ENCODE measurements at regions not wholly inside any gene's neighbourhood (a gene's known extent, or its start where the extent isn't known, plus 50 kb on each side); places are given as distances from the start of the nearest gene placed in this dataset.

- no peak overlapping the region for H3K27ac ChIP-seq
- no peak for DNase-seq (ENCODE audit: low spot score in 2 of 2)
- H3K4me3 ChIP-seq, result no peak overlapping the region
- WGBS, result 88% methylated on average over 4 of the region's 4 CpGs
- no peaks in the 10 kb centered on the region for H3K27me3 ChIP-seq
- no peaks in the 10 kb centered on the region for H3K9me3 ChIP-seq
- TF ChIP-seq CTCF (IDR thresholded peaks at IDR 0.05) (no peak), POLR2AphosphoS5 (IDR thresholded peaks at IDR 0.05) (no peak), POLR2A (IDR thresholded peaks at IDR 0.05) (no peak), EP300 (IDR thresholded peaks at IDR 0.05) (no peak)
- H3K36me3 ChIP-seq, result no peaks in the 10 kb centered on the region
- no peaks in the 10 kb centered on the region for H3K4me1 ChIP-seq
These were observed 74.0 kb downstream of the CMPK2 start for GRCh38 chr2:6791682-6792081.

- WGBS, result 87% methylated on average over 5 of the region's 5 CpGs
- TF ChIP-seq EP300 (IDR thresholded peaks at IDR 0.05), result no peak
- TF ChIP-seq POLR2AphosphoS5 (IDR thresholded peaks at IDR 0.05), result no peak
- TF ChIP-seq POLR2A (IDR thresholded peaks at IDR 0.05), result no peak
- TF ChIP-seq CTCF (IDR thresholded peaks at IDR 0.05), result no peak
- Histone ChIP-seq H3K36me3 (no peaks in the 10 kb centered on the region), H3K27me3 (no peaks in the 10 kb centered on the region), H3K9me3 (no peaks in the 10 kb centered on the region), H3K4me3 (no peak overlapping the region), H3K27ac (no peak overlapping the region), H3K4me1 (no peaks in the 10 kb centered on the region)
- DNase-seq (ENCODE audit: low spot score in 2 of 2), result no peak
These were observed 72.8 kb downstream of the CMPK2 start for GRCh38 chr2:6792883-6793282.

GRCh38 chr2:6793371-6793770, 72.3 kb downstream of the CMPK2 start:
- TF ChIP-seq CTCF (IDR thresholded peaks at IDR 0.05) (no peak), POLR2A (IDR thresholded peaks at IDR 0.05) (no peak), EP300 (IDR thresholded peaks at IDR 0.05) (no peak), POLR2AphosphoS5 (IDR thresholded peaks at IDR 0.05) (no peak)
- no peak for DNase-seq (ENCODE audit: low spot score in 2 of 2)
- no peaks in the 10 kb centered on the region for H3K9me3 ChIP-seq
- no peak overlapping the region for H3K4me3 ChIP-seq
- H3K36me3 ChIP-seq, result no peaks in the 10 kb centered on the region
- H3K4me1 ChIP-seq, result no peaks in the 10 kb centered on the region
- no peaks in the 10 kb centered on the region for H3K27me3 ChIP-seq
- WGBS, result 79% methylated on average over 3 of the region's 3 CpGs
- H3K27ac ChIP-seq, result no peak overlapping the region

GRCh38 chr2:6793913-6794312, 71.8 kb downstream of the CMPK2 start:
- Histone ChIP-seq H3K27ac (no peak overlapping the region), H3K4me1 (no peaks in the 10 kb centered on the region), H3K9me3 (no peaks in the 10 kb centered on the region), H3K4me3 (no peak overlapping the region), H3K36me3 (no peaks in the 10 kb centered on the region), H3K27me3 (no peaks in the 10 kb centered on the region)
- no peak for DNase-seq (ENCODE audit: low spot score in 2 of 2)
- no peak for TF ChIP-seq EP300 (IDR thresholded peaks at IDR 0.05)
- no peak for TF ChIP-seq CTCF (IDR thresholded peaks at IDR 0.05)
- no peak for TF ChIP-seq POLR2A (IDR thresholded peaks at IDR 0.05)
- TF ChIP-seq POLR2AphosphoS5 (IDR thresholded peaks at IDR 0.05), result no peak
- 37% methylated on average over 6 of the region's 6 CpGs for WGBS

GRCh38 chr2:6794448-6794847, 71.3 kb downstream of the CMPK2 start:
- no peak overlapping the region for H3K27ac ChIP-seq
- H3K9me3 ChIP-seq, result no peaks in the 10 kb centered on the region
- 81% methylated on average over 8 of the region's 8 CpGs for WGBS
- TF ChIP-seq CTCF (IDR thresholded peaks at IDR 0.05) (no peak), EP300 (IDR thresholded peaks at IDR 0.05) (no peak), POLR2A (IDR thresholded peaks at IDR 0.05) (no peak), POLR2AphosphoS5 (IDR thresholded peaks at IDR 0.05) (no peak)
- H3K4me1 ChIP-seq, result no peaks in the 10 kb centered on the region
- no peaks in the 10 kb centered on the region for H3K36me3 ChIP-seq
- DNase-seq (ENCODE audit: low spot score in 2 of 2), result no peak
- H3K27me3 ChIP-seq, result no peaks in the 10 kb centered on the region
- H3K4me3 ChIP-seq, result no peak overlapping the region
